ENCODE measurements at regions not wholly inside any gene's neighbourhood (a gene's known extent, or its start where the extent isn't known, plus 50 kb on each side); places are given as distances from the start of the nearest gene placed in this dataset.

DNA sequence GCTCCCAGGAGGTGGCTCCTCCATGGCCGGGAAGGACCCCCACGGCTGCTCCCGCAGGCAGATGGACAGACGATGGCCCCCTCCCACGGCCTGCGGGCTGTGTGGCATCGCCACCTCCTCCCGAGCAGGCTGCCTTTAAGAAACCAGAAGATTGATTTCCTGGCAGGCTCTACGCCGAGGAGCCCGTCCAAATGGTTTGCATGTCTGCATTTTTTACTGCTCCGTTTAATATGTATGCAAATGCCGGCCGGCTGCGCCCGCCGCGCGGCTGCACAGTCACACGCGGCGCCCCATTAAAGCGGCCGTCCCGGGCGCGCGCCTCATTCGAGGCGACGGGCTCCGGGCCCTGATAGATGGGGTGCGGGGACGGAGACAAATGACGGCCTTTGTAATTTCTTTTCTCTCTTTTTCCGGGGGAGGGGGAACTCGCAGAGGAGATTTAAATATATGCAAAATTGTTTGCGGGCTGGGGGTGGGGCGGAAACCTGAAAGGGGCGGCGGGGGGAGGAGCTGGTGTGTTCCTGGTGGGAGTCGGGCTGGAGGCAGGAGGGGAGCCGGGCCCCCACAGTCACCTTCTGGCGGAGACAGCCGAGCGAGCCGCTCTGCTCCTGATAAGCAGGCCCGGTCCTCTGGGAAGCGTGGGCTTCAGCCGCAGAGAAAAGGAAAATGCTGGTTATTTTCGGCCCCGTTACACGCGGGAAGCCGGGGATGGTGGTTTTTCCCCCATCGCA, 158.7 kb upstream of the IER5L start:
- DNase-seq, result no peak

GRCh38 chr9:129336130-129336528, 158.1 kb upstream of the IER5L start:
- no peak for DNase-seq

DNA sequence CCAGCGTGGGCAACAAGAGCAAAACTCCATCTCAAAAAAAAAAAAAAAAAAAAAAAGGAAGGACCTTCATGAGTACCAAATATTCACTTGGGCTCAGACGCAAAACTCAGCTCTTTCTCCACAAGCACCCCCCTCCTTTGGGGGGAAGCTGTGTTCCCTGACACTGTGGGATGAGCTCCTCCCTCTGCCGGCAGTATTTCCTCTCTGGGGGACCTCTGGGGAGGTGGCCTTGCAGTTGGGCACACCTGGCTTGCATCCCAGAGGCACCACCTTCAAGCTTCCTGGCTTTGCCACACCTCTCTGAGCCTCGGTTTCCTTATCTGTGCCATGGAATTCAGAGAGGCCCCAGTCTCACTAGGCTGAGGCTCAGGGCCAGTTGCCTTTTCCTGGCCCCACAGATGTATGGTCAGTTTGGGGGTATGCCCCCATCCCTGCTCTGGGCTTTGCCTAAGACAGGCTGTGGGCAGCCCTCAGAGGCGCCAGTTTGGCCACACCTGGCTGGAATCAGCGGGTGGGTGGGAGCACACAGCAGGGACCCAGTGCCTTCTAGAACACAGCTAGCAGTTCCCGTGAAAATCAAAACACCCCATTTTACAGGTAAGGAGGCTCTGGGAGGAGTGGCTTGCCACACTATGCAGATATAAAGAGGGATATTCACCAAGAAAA, 157.5 kb upstream of the IER5L start:
- no peak for DNase-seq

DNA sequence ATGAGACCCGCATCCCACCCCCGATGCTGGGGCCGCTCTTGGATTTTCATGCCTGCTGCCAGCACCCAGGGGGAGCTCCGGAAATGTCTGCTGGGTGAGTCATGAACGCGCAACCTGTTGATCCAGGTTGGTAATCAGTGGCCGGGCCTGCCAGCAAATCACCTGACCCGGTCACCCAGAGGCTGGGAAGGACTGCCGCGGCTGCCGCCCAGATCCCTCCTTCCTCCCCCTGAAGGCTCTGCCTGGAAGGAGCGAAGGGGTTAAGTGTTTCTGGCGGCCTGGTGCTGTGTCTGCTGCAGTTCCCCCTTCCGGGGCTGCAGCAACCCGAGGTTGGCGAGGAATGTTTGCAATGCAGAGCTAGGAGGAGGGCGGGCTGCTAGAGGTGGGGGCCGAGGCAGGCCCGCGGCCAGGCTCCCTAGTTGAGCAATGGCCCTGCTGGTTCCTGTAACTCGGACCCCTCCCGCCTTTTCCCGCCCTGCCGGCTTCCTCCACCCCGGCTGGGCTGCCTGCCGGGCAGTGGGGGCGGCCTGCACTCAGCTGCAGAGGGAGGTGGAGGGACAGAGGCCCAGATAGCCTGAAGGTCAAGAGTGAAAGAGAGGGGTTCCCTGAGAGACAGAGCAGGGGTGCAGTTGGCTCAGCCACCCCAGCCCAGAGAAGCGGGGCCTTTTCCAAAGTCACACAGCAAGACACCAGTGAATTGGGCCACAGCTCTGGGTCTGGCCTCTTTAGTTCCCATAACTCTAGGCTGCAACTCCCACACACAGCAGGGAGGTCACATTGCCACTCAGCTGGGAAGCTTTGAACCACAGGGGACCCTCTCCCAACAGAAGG, 156.3 kb upstream of the IER5L start:
- no peak for DNase-seq

GRCh38 chr9:129333617-129334104, 155.6 kb upstream of the IER5L start:
- no peak for DNase-seq

GRCh38 chr9:129332581-129332980, 154.5 kb upstream of the IER5L start:
- DNase-seq, result no peak

DNA sequence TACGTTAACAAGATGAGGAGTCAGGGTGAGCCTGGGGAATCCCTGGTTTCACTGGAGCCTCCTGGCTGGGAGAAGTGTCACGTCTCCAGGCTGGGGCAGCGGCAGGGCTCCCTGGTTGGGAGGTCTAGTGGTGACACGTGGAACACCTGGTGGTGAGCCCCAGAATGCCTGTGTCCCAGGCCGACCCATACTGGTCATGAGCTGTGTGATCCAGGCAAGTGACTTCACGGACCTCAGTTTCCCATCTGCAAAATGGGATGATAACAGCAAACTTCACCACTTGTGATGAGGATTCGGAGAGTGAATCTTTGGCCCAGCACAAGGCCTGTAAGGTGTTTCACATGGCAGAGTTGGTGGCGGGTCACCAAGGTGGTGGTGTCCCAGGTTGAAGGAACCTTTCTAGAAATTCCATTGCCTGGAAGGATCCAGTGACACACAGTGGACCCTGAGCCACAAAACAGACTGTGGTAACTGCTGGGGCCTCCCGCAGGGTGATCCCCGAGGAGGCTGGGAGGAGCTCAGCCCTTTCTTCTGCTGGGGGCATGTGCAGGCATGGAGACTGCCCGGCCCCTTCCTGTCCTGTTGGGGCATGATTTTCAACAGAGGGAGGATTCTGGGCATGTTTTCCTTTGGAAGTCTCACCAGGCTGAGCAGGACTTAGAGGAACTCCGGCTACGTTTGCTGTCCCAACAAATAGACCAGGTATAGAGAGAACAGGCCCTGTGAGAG, 153.9 kb upstream of the IER5L start:
- DNase-seq, result no peak

GRCh38 chr9:129331493-129331765, 153.4 kb upstream of the IER5L start:
- no peak for DNase-seq

- no peak for DNase-seq
Observed at GRCh38 chr9:129330711-129331492, 152.8 kb upstream of the IER5L start.

DNA sequence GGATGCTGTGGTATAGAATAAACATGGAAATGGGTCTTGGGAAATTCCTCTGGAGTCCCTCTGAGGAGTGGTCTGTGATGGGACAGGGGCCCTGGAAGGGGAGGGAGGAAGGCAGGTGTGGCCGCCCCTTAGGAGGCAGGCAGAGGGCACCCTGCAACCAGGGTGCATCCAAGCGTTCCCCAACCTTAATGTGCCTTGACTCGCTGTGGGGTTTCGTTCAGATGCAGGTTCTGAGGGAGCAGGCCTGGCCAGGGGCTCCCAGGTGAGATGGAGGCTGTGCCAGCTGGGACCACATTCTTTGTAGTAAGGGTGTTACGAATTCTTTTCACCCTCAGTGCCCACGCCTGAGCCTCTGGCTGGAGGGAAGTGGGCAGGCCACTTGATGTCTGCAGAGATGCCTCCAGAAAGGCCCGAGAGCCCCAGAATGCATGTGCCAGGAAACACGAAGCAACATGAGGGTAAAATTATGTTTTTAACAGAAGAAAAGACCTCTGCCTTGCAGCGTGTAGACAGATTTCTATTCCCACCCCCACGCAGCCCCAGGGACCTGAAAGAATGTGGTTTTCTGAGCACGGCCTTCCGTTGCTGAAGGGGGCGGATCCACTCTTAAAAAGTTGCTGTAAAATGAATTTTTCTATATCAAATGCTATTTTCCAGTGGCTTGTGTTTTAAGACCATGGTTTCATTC, 150.4 kb upstream of the IER5L start:
- DNase-seq, result no peak

- no peak for DNase-seq
Observed at GRCh38 chr9:129327552-129328328, 149.7 kb upstream of the IER5L start.

- no peak for DNase-seq
Observed at GRCh38 chr9:129326061-129327005, 148.3 kb upstream of the IER5L start.

GRCh38 chr9:129324808-129325502, 146.9 kb upstream of the IER5L start:
- no peak for DNase-seq

DNA sequence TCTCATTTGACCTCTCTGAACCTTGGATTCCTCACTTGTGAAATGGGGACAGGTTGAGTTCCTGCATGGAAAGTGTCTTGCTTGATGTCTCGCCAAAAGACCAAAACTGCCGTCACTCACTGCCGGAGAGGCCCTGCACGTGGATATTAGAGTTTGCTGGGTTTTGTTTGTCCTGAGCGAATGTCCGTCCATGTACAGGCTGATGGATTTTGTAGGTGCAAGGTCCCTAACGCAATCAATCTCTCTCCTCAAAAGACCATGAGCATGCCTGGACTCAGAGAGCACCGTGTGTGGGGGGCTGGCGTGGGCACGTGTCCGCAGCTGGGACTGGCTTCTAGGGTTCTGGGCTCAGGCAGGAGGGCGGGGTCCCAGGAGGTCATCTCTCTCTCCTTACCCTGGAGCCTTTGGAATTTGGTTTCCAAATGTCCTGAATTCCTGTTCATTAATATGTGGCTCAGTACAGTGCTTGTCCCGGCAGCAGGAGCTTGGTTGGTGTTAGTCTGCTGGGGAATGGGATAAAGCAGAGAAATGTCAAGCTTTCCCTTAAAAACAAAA, 146.0 kb upstream of the IER5L start:
- no peak for DNase-seq

- no peak for DNase-seq
Observed at GRCh38 chr9:129323376-129323998, 145.4 kb upstream of the IER5L start.

GRCh38 chr9:129322641-129323375, 144.7 kb upstream of the IER5L start:
- no peak for DNase-seq

DNA sequence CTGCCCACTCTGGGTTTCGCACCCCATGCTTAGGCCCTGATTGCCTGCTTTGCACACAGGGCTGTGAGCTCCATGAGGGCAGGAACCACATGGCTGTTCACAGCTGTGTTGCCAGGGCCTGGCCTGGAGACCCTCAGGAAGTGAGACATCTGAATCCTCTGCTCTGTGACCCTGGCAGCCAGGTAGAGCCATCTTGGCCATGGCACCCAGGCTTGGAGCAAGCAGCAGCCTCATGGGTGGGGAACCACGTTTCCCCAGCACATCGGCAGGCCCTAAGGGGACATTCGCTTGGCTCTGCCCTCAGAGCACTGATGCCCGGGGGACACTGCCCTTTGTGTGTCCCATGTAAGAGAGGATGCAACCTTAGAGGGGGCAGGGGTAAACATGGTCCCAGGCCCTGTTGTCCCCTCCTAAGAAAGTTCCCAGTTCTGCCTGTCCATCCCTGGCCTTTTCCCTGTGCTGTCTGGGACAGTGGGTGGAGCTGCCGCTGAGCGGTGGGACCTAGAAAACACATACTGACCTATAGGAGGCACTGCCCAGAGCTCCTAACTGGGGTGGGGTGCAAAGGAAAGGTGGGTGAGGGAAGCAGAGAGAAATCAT, 144.1 kb upstream of the IER5L start:
- DNase-seq, result no peak
